DND-41 (cell line): ENCODE measurements at regions not wholly inside any gene's neighbourhood (a gene's known extent, or its start where the extent isn't known, plus 50 kb on each side); places are given as distances from the start of the nearest gene placed in this dataset.

Source experiments
- ATAC-seq: fragments of 200-7000 bp; cut with Tn5 transposase; 3 replicates; pipeline ENCODE4 v1.9.1; 2021; ENCODE audit warnings: low read depth; ENCODE audit not compliant: insufficient read depth
- DNase-seq: peaks from one replicate; pipeline ENCODE4 v3.0.0-alpha.2; 2020
- H2AFZ ChIP-seq: 2 replicates; pipeline ENCODE4 v1.6.0; 2012; ENCODE audit warnings: low read depth, low read length
- H3K27ac ChIP-seq: 2 replicates; pipeline ENCODE4 v1.5.1; 2012; ENCODE audit warnings: low read length, inconsistent platforms
- H3K27me3 ChIP-seq: fragments of 200-600 bp; sonication (generic); 2 replicates; pipeline ENCODE4 v1.6.0; 2012; ENCODE audit warnings: low read length, mild to moderate bottlenecking, inconsistent platforms; ENCODE audit not compliant: insufficient read depth, poor library complexity
- H3K36me3 ChIP-seq: 2 replicates; pipeline ENCODE4 v1.5.1; 2012; ENCODE audit warnings: low read length, inconsistent platforms; ENCODE audit not compliant: insufficient read depth
- H3K4me1 ChIP-seq: 2 replicates; pipeline ENCODE4 v1.5.1; 2012; ENCODE audit warnings: mild to moderate bottlenecking, low read length; ENCODE audit not compliant: insufficient read depth
- H3K4me2 ChIP-seq: 2 replicates; pipeline ENCODE4 v1.6.0; 2012; ENCODE audit warnings: mild to moderate bottlenecking, moderate library complexity, low read length, inconsistent platforms; ENCODE audit not compliant: insufficient read depth
- H3K4me3 ChIP-seq, 2 experiments: fragments of 200-600 bp in 1 of 2; shearing (Covaris generic) in 1 of 2; 2 replicates each; pipeline ENCODE4 v1.5.1; 2012 to 2016; ENCODE audit warnings: inconsistent platforms in 2 of 2, low read length in 2 of 2, mild to moderate bottlenecking in 2 of 2, low read depth in 1 of 2, moderate library complexity in 1 of 2
- H3K79me2 ChIP-seq: 2 replicates; pipeline ENCODE4 v1.6.0; 2012; ENCODE audit warnings: low read length, inconsistent platforms; ENCODE audit not compliant: insufficient read depth
- H3K9ac ChIP-seq: 2 replicates; pipeline ENCODE4 v1.6.0; 2012; ENCODE audit warnings: low read depth, mild to moderate bottlenecking, inconsistent platforms, low read length, moderate library complexity
- H3K9me3 ChIP-seq: 2 replicates; pipeline ENCODE4 v1.5.1; 2012; ENCODE audit warnings: low read length, moderate library complexity, mild to moderate bottlenecking, inconsistent platforms; ENCODE audit not compliant: insufficient read depth, severe bottlenecking
- H4K20me1 ChIP-seq: 2 replicates; pipeline ENCODE4 v1.6.0; 2012; ENCODE audit warnings: low read length; ENCODE audit not compliant: insufficient read depth
- EZH2 ChIP-seq: IDR thresholded peaks from 3 replicates; pipeline ENCODE4 v1.6.1; 2012; ENCODE audit warnings: borderline replicate concordance, low read depth, mild to moderate bottlenecking, moderate library complexity, low read length, inconsistent platforms; ENCODE audit not compliant: severe bottlenecking
- TF ChIP-seq, protein P1 (sequence below): IDR thresholded peaks from 2 replicates; pipeline ENCODE4 v1.5.1; 2012; ENCODE audit warnings: borderline replicate concordance, low read length, moderate library complexity, mild to moderate bottlenecking; ENCODE audit not compliant: poor library complexity, severe bottlenecking; ENCODE audit errors: extremely low read depth

DNA sequence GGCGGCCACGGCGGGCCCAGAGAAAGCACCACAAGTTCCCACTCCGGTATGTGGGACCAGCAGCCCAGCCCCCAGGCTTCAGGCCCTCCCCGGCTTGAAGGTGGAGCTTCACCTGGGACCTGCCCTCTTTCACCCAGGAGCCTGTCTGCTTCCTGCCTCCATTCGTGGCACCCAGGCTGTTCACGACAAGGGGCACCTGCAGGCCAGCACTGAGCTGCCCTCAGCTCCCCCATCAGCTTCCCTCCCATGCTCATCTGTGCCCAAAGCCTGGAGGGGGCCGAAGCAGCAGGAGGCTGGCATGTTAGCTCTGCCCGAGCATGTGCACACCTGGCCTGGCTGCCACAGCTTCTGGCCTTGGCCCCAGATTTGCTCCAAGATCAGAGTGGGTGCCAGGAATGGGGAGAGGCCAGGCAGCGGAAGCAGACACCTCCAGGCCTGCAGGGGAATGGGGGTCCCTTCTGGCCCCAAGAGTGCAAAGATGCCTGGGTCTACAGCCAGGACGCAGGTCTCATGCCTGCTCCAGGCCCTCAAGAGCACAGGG, 312.4 kb upstream of the SYT4 start:
- Histone ChIP-seq H2AFZ (no peak overlapping the region), H3K4me3 (no peak overlapping the region), H3K27ac (no peak overlapping the region), H3K4me2 (no peak overlapping the region), H3K9ac (no peak overlapping the region), H3K4me1 (no peaks in the 10 kb centered on the region), H3K79me2 (no peaks in the 10 kb centered on the region), H4K20me1 (no peaks in the 10 kb centered on the region), H3K9me3 (no peaks in the 10 kb centered on the region), H3K36me3 (no peaks in the 10 kb centered on the region), H3K27me3 (no peaks in the 10 kb centered on the region)
- TF ChIP-seq, protein P1, sequence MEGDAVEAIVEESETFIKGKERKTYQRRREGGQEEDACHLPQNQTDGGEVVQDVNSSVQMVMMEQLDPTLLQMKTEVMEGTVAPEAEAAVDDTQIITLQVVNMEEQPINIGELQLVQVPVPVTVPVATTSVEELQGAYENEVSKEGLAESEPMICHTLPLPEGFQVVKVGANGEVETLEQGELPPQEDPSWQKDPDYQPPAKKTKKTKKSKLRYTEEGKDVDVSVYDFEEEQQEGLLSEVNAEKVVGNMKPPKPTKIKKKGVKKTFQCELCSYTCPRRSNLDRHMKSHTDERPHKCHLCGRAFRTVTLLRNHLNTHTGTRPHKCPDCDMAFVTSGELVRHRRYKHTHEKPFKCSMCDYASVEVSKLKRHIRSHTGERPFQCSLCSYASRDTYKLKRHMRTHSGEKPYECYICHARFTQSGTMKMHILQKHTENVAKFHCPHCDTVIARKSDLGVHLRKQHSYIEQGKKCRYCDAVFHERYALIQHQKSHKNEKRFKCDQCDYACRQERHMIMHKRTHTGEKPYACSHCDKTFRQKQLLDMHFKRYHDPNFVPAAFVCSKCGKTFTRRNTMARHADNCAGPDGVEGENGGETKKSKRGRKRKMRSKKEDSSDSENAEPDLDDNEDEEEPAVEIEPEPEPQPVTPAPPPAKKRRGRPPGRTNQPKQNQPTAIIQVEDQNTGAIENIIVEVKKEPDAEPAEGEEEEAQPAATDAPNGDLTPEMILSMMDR, result no peak
- TF ChIP-seq EZH2, result no peak
- DNase-seq (no peak), ATAC-seq (no peak)

DNA sequence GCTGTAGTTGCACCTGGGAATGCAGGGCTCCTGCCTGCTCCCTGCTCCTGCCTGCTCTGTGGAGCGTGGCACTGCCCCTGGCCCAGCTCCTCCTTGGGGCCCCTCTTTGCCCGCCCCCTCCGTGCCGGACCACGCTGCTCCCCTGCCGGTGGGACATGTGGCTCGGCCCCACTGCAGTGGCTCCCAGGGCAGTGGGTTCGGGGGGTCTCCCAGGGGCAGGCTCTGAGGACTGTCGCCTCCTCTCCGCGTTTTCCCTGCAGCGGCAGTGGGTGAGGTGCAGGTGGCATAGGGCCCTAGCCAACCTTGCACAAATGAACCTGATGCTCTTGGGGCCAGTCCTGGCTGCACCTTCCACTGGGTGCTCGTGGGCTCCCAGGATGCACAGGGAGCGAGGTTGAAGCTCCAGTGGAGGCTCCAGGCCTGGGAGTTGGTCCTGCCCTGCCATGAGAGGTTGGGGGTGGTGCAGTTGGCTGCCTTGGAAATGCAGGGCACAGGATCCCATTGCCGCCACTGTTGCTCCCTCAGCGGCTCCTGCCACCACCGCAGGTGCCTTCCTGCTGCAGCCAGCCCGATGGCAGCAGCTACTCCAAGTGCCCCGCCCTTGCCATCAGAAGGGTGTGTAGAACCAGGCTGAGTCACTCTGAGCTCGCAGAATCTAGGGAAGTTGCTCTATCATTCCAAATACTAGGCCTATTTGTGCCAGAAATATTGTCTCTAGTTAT, 313.1 kb upstream of the SYT4 start:
- Histone ChIP-seq H3K4me1 (no peaks in the 10 kb centered on the region), H2AFZ (no peak overlapping the region), H3K36me3 (no peaks in the 10 kb centered on the region), H3K79me2 (no peaks in the 10 kb centered on the region), H3K9ac (no peak overlapping the region), H3K4me3 (no peak overlapping the region), H3K27me3 (no peaks in the 10 kb centered on the region), H3K27ac (no peak overlapping the region), H3K9me3 (no peaks in the 10 kb centered on the region), H3K4me2 (no peak overlapping the region), H4K20me1 (no peaks in the 10 kb centered on the region)
- TF ChIP-seq, protein P1, result no peak
- no peak for TF ChIP-seq EZH2
- DNase-seq (no peak), ATAC-seq (no peak)

DNA sequence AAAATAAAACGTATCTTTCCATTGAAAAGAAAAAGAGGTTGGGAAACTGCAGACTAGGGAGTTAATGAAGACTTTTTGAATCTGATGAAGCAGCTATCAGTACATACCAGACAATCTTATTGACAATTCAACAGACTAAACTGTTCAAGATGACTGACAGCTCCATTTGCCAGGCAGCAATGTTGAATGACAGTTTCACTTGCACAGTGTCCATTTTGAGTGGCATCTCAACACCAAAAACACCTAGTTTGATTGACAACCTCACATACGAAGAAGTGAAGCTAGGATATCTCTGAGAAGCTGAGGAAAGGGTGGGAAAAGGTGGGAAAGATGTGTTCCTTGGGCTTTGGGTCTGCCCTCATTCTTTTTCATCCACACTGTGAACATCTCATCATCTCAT, 315.0 kb upstream of the SYT4 start:
- Histone ChIP-seq H3K4me3 (no peak overlapping the region), H4K20me1 (no peaks in the 10 kb centered on the region), H3K27ac (no peak overlapping the region), H3K9ac (no peak overlapping the region), H3K4me1 (no peaks in the 10 kb centered on the region), H3K36me3 (no peaks in the 10 kb centered on the region), H3K79me2 (no peaks in the 10 kb centered on the region), H2AFZ (no peak overlapping the region), H3K9me3 (no peaks in the 10 kb centered on the region), H3K27me3 (no peaks in the 10 kb centered on the region), H3K4me2 (no peak overlapping the region)
- ATAC-seq, result no peak
- no peak for TF ChIP-seq EZH2
- TF ChIP-seq, protein P1, result no peak
- DNase-seq, result no peak
